ENCODE measurements at regions not wholly inside any gene's neighbourhood (a gene's known extent, or its start where the extent isn't known, plus 50 kb on each side); places are given as distances from the start of the nearest gene placed in this dataset.

DNA sequence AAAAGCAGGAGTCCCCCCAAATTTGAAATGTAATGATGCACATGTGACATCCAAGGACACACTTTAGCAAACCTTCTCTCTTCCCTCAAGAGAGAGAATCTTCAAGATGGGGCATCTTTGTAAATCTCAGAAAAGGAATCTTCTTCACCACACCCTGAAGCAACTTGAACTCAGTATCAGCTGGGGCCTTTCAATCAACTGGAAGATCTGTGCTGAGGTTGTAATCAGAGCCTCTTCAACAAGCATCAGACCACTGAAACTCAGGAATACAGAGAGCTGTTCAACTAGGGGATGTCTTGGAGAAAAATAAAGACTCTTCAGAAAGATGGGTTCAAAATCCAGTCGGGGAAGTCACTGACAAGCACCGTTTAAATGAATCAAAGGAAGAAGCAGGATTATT is 92.5 kb upstream of the CAMK1G start:
- TF ChIP-seq, protein P1, sequence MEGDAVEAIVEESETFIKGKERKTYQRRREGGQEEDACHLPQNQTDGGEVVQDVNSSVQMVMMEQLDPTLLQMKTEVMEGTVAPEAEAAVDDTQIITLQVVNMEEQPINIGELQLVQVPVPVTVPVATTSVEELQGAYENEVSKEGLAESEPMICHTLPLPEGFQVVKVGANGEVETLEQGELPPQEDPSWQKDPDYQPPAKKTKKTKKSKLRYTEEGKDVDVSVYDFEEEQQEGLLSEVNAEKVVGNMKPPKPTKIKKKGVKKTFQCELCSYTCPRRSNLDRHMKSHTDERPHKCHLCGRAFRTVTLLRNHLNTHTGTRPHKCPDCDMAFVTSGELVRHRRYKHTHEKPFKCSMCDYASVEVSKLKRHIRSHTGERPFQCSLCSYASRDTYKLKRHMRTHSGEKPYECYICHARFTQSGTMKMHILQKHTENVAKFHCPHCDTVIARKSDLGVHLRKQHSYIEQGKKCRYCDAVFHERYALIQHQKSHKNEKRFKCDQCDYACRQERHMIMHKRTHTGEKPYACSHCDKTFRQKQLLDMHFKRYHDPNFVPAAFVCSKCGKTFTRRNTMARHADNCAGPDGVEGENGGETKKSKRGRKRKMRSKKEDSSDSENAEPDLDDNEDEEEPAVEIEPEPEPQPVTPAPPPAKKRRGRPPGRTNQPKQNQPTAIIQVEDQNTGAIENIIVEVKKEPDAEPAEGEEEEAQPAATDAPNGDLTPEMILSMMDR (IDR thresholded peaks at IDR 0.05; ENCODE audit: low read length), result no peak
- TF ChIP-seq EZH2phosphoT487 (IDR thresholded peaks at IDR 0.05; ENCODE audit: low read length), result no peak
- TF ChIP-seq EZH2 (optimal IDR thresholded peaks at IDR 0.05; ENCODE audit: low read depth, low read length), result no peak

Measured in MM.1S (cell line).